ENCODE measurements at regions not wholly inside any gene's neighbourhood (a gene's known extent, or its start where the extent isn't known, plus 50 kb on each side); places are given as distances from the start of the nearest gene placed in this dataset.

DNA sequence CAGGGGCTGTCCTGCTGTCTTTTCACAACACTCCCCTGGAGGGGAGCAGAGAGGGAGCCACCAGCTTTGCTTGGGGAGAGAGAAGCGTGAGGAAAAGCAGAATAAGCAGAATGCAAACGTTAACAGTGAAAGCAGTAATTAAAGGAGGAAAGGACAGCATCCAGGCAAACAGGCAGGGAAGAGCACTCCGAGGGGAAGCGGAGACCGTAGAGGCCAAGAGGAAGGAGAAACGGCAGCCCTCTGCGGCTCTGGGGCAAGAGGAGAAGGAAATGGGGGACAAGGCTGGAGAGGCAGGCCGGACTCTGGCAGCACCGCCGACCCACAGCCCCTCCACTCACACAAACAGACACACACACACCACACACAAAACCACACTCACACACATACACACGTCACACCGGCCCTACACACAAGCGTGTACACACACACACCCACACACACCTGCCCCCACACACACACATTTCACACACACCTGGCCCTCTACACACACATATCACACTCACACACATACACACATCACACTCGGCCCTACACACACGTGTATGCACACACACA lies 449.8 kb downstream of the SOX6 start:
- 80% methylated on average over 12 of the region's 15 CpGs for WGBS (ENCODE audit: insufficient coverage)
- H3K4me3 ChIP-seq (ENCODE audit: low read depth, low read length), result no peak overlapping the region
- no peaks in the 10 kb centered on the region for H3K27me3 ChIP-seq (ENCODE audit: control insufficient read depth, insufficient read depth, low read length)
- no peak overlapping the region for H3K27ac ChIP-seq (ENCODE audit: low read depth, low read length)
- no peaks in the 10 kb centered on the region for H3K36me3 ChIP-seq (ENCODE audit: control insufficient read depth, insufficient read depth, low read length)
- DNase-seq (ENCODE audit: low read depth in 4 of 6, low spot score in 6 of 6), result no peak
- H3K9me3 ChIP-seq (ENCODE audit: control insufficient read depth, insufficient read depth, low read length), result no peaks in the 10 kb centered on the region
- peaks cover 3% of the 10 kb centered on the region for H3K4me1 ChIP-seq (ENCODE audit: control insufficient read depth, insufficient read depth, low read length)

GRCh38 chr11:15907806-15908205 lies 448.5 kb downstream of the SOX6 start:
- H3K27ac ChIP-seq (ENCODE audit: low read depth, low read length), result no peak overlapping the region
- no peak overlapping the region for H3K4me3 ChIP-seq (ENCODE audit: low read depth, low read length)
- H3K9me3 ChIP-seq (ENCODE audit: control insufficient read depth, insufficient read depth, low read length), result no peaks in the 10 kb centered on the region
- H3K4me1 ChIP-seq (ENCODE audit: control insufficient read depth, insufficient read depth, low read length), result peaks cover 9% of the 10 kb centered on the region
- DNase-seq (ENCODE audit: low read depth in 4 of 6, low spot score in 6 of 6), result no peak
- H3K36me3 ChIP-seq (ENCODE audit: control insufficient read depth, insufficient read depth, low read length), result no peaks in the 10 kb centered on the region
- WGBS (ENCODE audit: insufficient coverage), result no CpG with 5 or more reads among the region's 3 CpGs
- no peaks in the 10 kb centered on the region for H3K27me3 ChIP-seq (ENCODE audit: control insufficient read depth, insufficient read depth, low read length)

DNA sequence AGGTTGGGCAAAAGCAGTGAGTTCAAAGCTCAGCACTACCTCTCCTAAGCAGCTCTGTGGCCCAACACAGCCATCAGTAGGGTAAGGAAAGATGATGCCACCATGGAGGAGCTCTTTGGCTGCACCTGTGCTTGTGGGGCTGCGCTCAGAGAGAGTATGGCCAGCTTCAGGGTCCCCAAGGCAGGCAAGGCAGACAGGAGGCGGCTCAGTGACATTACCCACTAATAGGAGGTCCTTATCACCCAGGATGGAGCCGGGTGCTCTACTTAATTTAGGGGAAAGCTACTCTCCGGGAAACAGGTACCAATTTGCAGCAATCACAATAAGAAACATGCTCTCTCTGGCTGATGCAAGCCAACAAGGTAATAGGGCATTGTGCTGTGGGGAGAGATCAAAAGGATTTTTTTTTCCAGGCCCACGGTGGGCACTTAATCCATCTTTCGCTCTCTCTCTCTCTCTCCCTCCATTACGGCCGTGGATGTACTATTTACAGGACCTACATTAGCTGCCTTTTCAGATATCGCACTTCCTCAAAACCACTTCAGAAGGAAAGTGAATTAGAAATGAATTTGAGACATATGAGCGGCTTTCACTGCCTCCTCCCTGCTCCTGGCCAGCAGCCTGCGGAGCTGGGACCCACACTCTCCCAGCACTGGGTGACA lies 446.3 kb downstream of the SOX6 start:
- peaks cover 15% of the 10 kb centered on the region for H3K4me1 ChIP-seq (ENCODE audit: control insufficient read depth, insufficient read depth, low read length)
- no peak overlapping the region for H3K27ac ChIP-seq (ENCODE audit: low read depth, low read length)
- H3K4me3 ChIP-seq (ENCODE audit: low read depth, low read length), result no peak overlapping the region
- H3K9me3 ChIP-seq (ENCODE audit: control insufficient read depth, insufficient read depth, low read length), result no peaks in the 10 kb centered on the region
- no peaks in the 10 kb centered on the region for H3K36me3 ChIP-seq (ENCODE audit: control insufficient read depth, insufficient read depth, low read length)
- 80% methylated on average over 4 of the region's 11 CpGs for whole genome bisulfite sequencing (ENCODE audit: insufficient coverage)
- DNase-seq (ENCODE audit: low read depth in 4 of 6, low spot score in 6 of 6), result no peak
- no peaks in the 10 kb centered on the region for H3K27me3 ChIP-seq (ENCODE audit: control insufficient read depth, insufficient read depth, low read length)

DNA sequence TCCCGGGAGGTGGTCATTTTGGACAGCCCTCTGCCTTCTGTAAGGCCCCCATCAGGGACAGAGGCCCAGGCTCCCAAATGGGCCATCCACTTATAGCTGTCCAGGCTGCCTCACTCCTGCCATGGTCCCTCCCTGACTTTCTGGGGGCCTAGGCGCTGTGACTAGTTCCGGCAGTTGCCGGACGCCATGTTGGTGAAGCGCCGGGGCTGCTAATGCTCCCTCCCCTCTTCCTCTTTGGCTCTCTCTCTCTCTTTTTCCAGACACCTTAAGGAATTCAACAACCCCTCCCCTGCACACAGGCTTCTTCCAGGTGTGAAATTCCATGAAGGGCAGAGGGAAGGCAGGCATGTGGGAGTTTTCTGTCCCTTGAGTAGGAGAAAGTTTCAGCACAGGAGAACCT lies 445.6 kb downstream of the SOX6 start:
- no peaks in the 10 kb centered on the region for H3K9me3 ChIP-seq (ENCODE audit: control insufficient read depth, insufficient read depth, low read length)
- H3K4me3 ChIP-seq (ENCODE audit: low read depth, low read length), result no peak overlapping the region
- H3K36me3 ChIP-seq (ENCODE audit: control insufficient read depth, insufficient read depth, low read length), result no peaks in the 10 kb centered on the region
- H3K27ac ChIP-seq (ENCODE audit: low read depth, low read length), result no peak overlapping the region
- no peak for DNase-seq (ENCODE audit: low read depth in 4 of 6, low spot score in 6 of 6)
- 95% methylated on average over 7 of the region's 7 CpGs for WGBS (ENCODE audit: insufficient coverage)
- H3K27me3 ChIP-seq (ENCODE audit: control insufficient read depth, insufficient read depth, low read length), result no peaks in the 10 kb centered on the region
- peaks cover 15% of the 10 kb centered on the region for H3K4me1 ChIP-seq (ENCODE audit: control insufficient read depth, insufficient read depth, low read length)

GRCh38 chr11:15911377-15912044 lies 444.8 kb downstream of the SOX6 start:
- Histone ChIP-seq H3K9me3 (ENCODE audit: control insufficient read depth, insufficient read depth, low read length) (no peaks in the 10 kb centered on the region), H3K27ac (ENCODE audit: low read depth, low read length) (no peak overlapping the region), H3K36me3 (ENCODE audit: control insufficient read depth, insufficient read depth, low read length) (no peaks in the 10 kb centered on the region), H3K4me1 (ENCODE audit: control insufficient read depth, insufficient read depth, low read length) (peaks cover 15% of the 10 kb centered on the region), H3K4me3 (ENCODE audit: low read depth, low read length) (no peak overlapping the region), H3K27me3 (ENCODE audit: control insufficient read depth, insufficient read depth, low read length) (no peaks in the 10 kb centered on the region)
- WGBS (ENCODE audit: insufficient coverage), result 61% methylated on average over 4 of the region's 6 CpGs
- DNase-seq (ENCODE audit: low read depth in 4 of 6, low spot score in 6 of 6), result peak in 2 of 6 donors; percentile 50 to 64

GRCh38 chr11:15912291-15912690 lies 444.1 kb downstream of the SOX6 start:
- Histone ChIP-seq H3K9me3 (ENCODE audit: control insufficient read depth, insufficient read depth, low read length) (no peaks in the 10 kb centered on the region), H3K4me1 (ENCODE audit: control insufficient read depth, insufficient read depth, low read length) (peaks cover 15% of the 10 kb centered on the region), H3K4me3 (ENCODE audit: low read depth, low read length) (no peak overlapping the region), H3K27me3 (ENCODE audit: control insufficient read depth, insufficient read depth, low read length) (no peaks in the 10 kb centered on the region), H3K36me3 (ENCODE audit: control insufficient read depth, insufficient read depth, low read length) (no peaks in the 10 kb centered on the region), H3K27ac (ENCODE audit: low read depth, low read length) (no peak overlapping the region)
- WGBS (ENCODE audit: insufficient coverage), result 33% methylated on average over 1 of the region's 2 CpGs
- no peak for DNase-seq (ENCODE audit: low read depth in 4 of 6, low spot score in 6 of 6)

GRCh38 chr11:15912825-15913224 lies 443.5 kb downstream of the SOX6 start:
- no peaks in the 10 kb centered on the region for H3K36me3 ChIP-seq (ENCODE audit: control insufficient read depth, insufficient read depth, low read length)
- no peak for DNase-seq (ENCODE audit: low read depth in 4 of 6, low spot score in 6 of 6)
- WGBS (ENCODE audit: insufficient coverage), result 70% methylated on average over 7 of the region's 7 CpGs
- H3K4me3 ChIP-seq (ENCODE audit: low read depth, low read length), result no peak overlapping the region
- no peaks in the 10 kb centered on the region for H3K9me3 ChIP-seq (ENCODE audit: control insufficient read depth, insufficient read depth, low read length)
- no peak overlapping the region for H3K27ac ChIP-seq (ENCODE audit: low read depth, low read length)
- peaks cover 15% of the 10 kb centered on the region for H3K4me1 ChIP-seq (ENCODE audit: control insufficient read depth, insufficient read depth, low read length)
- no peaks in the 10 kb centered on the region for H3K27me3 ChIP-seq (ENCODE audit: control insufficient read depth, insufficient read depth, low read length)

- no CpG with 5 or more reads among the region's 2 CpGs for WGBS (ENCODE audit: insufficient coverage)
- no peak for DNase-seq (ENCODE audit: low read depth in 4 of 6, low spot score in 6 of 6)
- H3K9me3 ChIP-seq (ENCODE audit: control insufficient read depth, insufficient read depth, low read length), result no peaks in the 10 kb centered on the region
- no peak overlapping the region for H3K27ac ChIP-seq (ENCODE audit: low read depth, low read length)
- no peak overlapping the region for H3K4me3 ChIP-seq (ENCODE audit: low read depth, low read length)
- peaks cover 15% of the 10 kb centered on the region for H3K4me1 ChIP-seq (ENCODE audit: control insufficient read depth, insufficient read depth, low read length)
- no peaks in the 10 kb centered on the region for H3K36me3 ChIP-seq (ENCODE audit: control insufficient read depth, insufficient read depth, low read length)
- H3K27me3 ChIP-seq (ENCODE audit: control insufficient read depth, insufficient read depth, low read length), result no peaks in the 10 kb centered on the region
Observed at GRCh38 chr11:15913261-15913660, 443.1 kb downstream of the SOX6 start.

Measured in spinal cord (tissue), 9 donors.